CD4-positive, alpha-beta T cell treated with Interleukin-1 beta for 1 hour (primary cell): ENCODE measurements at regions not wholly inside any gene's neighbourhood (a gene's known extent, or its start where the extent isn't known, plus 50 kb on each side); places are given as distances from the start of the nearest gene placed in this dataset.

Source experiments
- DNase-seq, 2 donors: peaks; one replicate each; pipeline ENCODE4 v3.0.0-alpha.2; 2020 to 2022

DNA sequence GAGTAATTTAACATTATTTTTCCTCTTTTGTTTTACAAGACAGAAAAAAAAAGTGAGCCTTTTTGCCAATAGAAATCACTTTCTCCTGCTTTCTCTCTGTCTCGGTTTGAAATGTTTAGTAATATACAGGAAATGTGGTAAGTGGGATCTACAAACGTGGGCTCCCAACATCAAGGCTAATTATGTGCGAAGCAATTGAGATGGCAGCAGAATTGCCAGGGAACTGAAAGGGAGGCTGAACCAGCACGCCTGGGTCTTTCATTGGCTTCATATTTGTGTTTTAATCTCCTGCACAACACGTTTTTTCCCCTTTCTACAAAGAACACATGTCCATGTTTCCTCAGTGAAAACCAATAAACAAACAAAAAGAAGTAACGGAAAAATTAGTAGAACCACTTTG, 743.9 kb upstream of the SOX9 start:
- DNase-seq: no peak

DNA sequence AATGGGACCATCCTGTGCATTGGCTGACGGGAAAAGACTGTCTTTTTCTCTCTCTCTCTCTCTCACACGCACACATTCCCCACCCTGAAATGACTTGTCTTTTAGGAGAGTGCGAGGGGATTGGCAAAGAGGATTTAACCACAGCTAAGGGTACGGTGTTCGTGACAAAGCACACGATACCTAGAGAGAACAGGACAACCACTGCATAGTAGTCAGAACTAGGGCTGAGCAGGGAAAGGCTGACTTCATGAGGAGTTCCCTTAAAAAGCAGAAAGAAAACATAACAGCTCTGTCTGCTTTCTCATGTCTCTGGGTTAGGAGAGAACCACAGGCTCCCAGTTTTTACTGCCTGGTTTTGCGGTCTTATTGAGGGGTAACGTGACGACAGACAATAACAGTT, 742.8 kb upstream of the SOX9 start:
- no peak for DNase-seq

DNA sequence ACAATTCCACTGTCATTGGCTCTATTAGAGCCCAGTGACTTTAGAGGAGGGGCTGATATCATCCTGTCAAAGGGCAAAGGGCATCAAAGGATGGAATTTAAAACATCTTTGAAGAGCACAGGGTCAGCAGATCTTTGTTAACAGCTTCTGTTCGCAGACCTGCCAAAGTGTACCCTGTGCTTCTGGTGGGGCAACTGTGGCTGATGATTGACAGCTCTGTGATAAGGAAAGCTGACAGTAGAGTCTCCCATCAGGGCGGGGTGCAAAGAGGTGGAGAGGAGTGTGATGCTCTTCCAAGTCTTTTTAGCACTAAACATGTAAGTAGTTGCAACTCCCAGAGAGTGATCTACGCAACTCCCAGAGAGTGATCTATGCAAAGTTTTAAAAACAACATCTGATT, 742.1 kb upstream of the SOX9 start:
- DNase-seq: no peak

DNA sequence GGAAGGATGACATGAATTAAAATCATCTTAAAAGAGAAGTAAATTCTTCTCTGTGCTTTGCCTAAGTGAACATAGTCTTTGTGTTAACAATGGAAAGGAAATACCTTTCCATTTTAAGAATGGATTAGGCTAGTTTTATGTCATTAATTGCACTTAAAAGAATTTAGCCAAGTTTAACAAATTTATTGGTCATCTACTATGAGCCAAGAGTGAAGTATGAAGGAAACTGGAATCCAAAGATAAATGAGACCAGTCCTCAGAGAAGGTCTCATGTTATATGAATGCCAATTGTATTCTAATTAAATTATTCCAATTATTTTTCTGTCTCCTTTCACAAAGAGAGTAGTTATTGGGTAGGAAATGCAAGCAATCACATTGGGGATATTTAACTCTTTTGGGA, 741.3 kb upstream of the SOX9 start:
- DNase-seq: no peak

DNA sequence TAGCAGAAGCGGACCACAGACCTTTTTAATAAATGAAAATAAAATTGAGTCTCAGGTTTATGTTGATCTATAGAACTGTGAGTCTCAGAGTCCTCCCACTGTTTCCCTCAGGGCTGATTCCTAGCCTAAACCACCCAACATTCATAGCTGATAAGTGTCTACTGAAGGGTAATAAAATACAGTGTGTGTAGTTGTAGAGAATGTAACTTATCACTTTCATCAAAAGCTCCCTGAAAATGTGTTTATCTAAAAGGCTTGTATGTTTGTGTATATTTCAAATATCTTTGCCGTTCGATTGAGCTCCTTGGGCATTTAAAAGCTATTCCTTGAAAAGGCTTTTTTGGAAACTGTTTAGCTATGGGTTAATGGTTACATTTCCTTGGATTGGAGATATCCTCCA, 740.3 kb upstream of the SOX9 start:
- no peak for DNase-seq

DNA sequence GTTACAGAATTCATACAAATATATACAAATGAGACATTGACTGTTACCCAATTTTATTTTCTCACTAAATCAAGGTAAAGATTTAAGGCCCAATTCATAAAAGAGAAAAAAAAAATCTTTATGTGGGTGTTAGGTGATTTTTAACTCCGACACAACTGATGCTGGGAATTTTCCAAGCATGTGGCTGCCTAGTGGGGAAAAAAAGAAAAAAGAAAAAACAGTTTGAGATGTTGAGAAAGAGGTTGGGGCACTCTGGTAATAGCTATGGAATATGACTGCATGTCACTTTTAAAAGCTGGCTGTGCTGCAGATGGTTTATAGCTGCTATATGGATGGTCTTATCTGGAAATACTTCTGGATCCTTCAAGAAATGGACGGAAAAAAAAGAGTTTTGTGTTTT, 739.9 kb upstream of the SOX9 start:
- no peak for DNase-seq

DNA sequence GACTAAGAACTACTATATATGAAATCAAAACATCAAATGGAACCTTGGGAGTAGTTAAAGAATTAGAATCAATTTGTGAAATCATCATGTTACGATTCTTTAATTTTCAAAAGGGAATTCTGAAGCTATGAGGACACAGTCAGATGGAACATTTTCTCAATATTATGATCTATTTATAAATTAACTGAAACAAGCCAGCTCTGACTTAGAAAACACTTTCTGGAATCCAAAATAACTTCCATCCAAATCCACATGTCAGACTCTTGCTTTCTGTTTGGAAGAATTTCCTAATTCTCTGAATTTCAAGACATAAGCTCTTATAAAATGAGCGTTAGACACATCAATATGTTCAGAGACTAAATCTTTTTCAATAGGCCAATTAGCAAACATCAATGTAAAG, 737.7 kb upstream of the SOX9 start:
- no peak for DNase-seq

DNA sequence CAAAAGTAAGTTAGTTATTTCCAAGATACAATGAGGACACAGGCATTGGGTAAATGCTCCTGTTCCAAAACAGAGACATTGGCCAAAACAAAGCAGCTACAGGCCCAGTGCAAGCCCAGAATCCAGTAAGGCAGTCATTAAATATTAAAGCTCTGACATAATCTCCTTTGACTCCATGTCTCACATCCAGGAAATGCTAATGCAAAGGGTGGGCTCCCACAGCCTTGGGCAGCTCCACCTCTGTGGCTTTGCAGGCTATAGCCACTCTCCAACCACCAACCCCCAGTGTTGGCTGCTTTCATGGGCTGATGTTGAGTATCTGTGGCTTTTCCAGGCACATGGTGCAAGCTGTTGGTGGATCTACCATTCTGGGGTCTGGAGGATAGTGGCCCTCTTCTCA, 733.4 kb upstream of the SOX9 start:
- no peak for DNase-seq

DNA sequence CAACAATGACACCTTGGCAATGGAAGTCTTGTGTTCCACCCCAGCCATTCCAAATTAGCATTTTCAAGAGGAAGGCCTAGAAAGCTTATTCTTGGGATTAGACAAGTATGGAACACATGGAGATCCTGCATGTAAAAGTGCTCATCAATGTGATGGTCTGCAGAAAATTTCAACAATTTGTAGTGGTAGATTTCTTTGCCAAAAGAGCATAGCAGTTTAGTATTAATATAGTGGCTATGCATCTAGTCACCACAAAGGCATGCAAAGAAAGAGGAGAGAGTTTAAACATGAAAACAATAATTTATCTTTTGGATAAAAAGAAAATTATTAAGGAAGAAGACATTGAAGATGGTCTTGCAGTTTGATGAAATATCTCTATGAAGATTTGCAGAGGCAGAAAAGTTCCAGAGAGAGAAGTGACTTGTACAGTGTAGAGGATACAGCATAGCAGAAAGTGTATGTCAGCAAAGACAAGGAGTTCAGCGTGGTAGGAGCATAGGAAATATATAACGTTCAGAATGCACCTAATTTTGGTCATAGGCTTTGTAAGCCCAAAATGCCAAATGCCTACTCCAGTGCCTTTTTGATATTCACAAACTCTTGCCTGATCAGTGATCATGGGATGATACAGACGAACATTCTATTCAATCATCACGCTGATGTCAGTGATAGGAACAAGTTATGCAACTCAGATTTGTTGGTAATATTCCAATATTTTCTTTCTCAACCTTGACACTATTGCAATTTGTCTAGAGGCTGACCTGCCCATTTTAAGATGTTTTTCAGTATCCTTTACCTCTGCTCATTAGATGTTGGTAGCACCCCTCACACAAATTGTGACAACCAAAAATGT, 727.9 kb upstream of the SOX9 start:
- DNase-seq: no peak

DNA sequence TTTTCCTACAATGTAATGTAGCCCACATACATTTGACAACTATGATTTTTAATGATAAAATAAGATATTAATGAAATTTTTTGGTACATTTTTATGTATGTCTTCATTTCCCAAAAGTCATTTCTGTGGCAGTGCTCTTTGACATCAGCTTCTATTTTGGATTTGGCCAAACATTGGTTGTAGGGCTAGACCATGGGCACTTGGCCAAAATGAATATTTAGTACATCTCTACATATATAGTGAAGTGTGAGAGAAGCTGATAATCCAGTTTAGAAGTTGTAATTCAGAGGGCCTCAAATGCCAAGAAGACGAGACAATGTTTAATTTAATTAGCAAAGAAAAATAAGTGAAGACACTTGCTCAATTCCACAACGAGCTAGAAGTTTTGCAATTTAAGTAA, 724.9 kb upstream of the SOX9 start:
- DNase-seq: no peak

DNA sequence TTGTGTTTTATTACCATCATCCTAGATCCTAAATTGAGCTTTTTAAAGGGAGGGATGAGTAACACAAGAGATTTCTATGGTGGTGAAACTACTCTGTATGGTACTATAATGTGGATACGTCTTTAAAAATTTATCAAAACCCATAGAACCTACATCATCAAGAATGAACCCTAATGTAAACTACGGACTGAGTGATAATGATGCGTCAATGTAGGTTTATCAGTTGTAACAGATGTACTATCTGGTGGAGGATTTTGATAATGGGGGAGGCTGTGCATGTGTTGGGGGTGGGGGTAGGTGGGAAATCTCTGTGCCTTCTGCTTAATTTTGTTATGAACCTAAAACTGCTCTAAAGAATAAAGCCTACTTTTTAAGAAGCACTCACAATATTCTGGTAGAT, 724.1 kb upstream of the SOX9 start:
- DNase-seq: no peak

DNA sequence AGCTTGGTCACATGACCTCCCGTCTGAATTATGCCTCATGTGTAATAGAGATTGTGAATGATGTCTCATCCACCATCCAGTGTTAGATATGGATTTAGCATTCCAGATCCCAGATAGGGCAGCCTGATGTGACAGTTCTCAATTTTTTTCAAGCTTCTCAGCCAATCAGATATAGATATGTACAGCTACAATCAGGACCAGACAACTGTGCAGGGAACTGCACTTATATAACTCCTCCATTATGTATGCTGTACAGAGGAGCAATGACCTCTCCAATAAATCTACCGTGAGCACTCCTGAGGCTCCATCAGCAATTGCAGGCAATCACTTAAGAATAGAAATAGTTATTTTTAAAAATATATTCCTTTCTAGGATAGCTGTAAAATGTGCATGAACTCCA, 722.8 kb upstream of the SOX9 start:
- no peak for DNase-seq

DNA sequence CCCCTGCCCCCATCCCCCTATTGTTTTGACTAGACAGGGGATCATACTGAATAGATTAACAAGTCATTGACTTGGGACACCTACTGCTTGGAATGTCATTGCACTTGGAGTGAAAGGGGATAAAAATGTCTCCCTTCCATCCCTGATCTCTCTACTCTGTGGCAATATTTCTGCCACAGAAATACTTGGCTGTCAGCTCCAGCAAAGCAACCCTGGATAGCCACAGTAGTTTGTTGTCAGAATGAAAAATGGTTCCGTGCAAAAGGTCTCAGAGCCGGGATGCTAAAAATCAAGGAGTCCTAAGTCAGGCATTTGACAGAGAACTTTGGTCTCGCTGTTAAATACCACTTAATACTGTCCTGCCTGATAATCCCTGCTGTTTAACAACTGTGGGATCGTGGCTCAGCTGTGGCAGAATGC, 722.0 kb upstream of the SOX9 start:
- no peak for DNase-seq

DNA sequence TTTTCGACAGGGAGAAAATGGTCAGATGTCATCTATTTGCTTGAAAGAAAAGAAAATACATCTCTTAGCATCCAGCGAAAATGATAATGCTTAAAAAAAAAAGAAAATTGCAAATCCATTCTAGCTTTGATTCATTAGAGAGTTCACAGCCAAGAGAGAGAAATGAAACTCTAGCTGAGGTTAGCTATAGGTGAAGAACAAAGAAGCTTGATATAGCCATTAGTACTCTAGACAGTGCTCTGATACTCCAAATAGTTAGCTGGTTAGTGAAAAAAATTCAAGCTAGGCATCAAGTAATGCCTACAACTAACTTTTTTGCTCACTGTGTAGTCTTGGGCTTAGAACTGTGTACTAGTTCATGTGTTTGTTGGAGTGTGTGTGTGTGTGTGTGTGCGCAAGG, 721.6 kb upstream of the SOX9 start:
- DNase-seq: no peak

DNA sequence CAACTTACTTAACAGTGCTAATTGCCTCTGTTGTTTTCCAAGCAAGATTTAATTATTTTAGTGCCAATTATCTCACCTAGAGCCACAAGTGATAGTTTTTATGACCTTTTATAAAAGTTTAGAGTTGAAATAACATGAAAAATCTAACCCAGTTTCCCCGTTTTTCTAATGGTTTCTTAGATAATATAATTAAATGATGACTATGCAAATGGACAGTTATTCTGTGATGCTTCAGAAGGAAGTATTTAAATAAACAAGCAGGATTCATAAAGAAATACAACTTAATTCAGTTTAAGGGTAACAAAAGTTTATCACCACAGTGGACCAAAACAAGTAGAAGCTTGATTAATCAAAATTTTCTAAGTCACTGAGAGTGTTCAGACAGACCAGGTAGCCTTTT, 721.2 kb upstream of the SOX9 start:
- no peak for DNase-seq

DNA sequence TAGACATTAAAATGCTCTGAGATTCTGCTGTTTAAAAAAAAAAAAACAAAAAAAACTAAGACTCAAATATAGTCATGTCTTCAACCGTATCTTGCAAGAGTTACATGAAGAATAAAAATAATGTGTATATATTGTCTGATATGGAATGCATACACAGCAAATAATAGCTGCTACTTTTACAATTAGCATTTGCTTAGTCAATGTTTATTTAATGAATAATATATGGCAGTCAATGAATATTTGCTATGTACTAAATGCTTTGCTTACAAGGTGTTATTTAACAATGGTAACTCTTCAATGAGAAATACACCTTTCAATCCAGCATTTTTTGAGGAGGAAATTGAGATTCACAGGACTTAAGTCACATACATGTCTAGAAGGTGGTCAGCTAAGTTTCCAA, 718.8 kb upstream of the SOX9 start:
- DNase-seq: no peak

DNA sequence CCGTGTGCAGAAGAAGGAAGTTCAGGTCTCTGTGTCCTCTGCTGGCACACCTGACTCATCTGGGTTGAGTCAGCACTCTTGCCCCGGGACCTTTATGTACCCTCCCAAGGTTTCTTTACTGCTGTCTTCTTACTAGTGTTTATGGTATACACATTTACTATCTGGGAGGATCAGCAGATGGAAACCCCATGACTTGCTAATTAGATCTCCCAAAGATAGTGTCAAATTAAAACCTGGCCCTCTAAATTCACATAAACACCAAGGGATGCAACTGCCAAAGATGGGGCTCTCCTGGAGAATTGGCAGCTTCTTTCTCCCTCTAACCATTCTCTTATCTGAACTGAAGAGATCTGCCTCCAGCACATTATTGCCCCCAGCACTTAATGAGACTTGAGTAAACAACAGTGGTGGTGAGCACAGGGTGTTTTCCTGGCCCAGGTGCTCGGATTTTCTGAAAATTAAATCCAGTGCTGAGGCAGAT, 718.1 kb upstream of the SOX9 start:
- no peak for DNase-seq

DNA sequence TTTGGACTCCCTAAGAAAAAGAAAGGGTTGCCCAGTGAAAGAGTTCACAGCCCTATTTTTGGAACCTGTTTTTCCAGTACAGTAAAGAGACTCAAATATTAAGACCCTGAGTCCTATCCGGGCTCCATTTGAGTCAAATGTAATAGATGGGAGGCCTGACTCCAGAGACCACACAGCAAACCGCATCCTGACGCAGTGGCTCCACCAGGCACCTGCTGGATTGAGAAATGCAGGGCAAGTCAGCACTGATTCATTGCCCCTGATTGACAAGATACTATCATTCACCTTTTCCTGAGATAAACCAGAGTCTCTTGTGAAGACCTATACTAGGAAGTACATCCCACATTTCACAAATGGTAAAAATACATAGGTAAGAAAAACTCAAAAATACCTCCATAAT, 715.7 kb upstream of the SOX9 start:
- DNase-seq: no peak

DNA sequence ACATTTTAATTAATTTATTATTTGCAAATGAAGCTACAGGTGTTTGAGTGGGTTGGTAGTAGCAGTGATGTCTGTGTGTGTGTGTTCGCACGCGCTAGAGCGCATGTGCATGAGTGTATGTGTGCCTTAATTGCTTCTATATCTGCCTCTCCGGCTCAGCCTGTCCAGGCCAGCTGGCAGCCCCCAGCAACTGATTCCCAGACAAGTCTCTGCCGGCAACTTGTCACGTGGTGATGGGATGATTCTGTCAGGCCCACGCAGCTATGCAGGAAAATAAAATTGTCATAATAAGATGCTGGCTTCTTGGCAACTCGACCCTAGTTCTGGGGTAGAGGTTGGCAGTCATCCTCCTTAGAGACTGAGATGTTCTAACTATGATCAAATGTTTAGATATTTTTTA, 712.8 kb upstream of the SOX9 start:
- no peak for DNase-seq

DNA sequence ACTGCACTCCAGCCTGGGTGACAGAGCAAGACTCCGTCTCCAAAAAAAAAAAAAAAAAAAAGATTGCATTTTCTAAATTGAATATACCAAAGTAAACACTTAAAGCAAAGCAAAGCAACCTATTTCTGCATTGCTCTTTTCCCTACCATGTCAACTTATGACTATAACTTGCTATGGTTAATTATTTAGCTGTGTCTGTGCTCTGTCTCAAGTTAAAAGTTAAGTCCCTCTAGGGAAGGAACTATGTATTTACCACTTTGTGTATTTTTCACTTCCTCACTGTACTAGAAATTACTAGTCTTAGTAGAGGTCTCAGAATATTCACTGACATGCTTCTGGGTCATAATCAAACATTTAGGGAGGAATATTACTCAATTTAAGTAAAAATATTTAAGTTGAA, 711.7 kb upstream of the SOX9 start:
- no peak for DNase-seq

DNA sequence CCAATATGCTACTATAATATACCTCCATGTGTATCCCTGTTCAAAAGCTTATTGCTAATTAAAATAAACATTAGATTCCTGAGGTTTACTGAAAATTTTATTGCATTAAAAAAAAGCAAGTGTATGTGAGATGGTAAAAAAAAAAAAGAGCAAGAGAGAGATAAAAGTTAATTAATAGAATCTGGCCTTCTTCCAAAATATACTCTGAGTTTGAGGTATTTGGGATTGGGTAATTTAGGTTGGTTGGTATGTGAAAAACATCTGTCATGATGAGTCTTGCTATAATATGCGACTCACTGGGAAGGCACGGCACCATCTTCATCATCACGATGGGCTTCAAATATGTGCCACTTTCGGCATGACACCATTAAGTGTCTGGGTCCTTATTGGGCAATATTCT, 711.1 kb upstream of the SOX9 start:
- DNase-seq: no peak

DNA sequence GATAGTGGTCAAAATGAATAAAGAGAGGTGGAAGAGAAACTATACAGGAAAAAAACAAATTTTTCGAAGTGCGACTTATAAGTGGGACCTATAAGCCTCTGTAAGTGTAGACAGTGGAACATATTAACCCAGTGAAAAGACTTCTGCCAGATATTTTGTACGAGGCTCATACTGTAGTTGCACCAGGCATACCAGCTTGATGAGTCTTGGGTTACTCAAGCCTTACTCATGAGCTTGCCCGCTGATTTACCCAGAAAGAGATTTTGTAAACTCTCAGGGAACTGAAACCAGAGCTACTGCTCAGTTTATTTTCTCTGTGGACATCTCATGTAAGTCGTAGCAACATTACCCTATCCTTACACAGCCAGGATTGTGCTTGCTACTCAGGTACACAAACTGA, 708.0 kb upstream of the SOX9 start:
- no peak for DNase-seq

DNA sequence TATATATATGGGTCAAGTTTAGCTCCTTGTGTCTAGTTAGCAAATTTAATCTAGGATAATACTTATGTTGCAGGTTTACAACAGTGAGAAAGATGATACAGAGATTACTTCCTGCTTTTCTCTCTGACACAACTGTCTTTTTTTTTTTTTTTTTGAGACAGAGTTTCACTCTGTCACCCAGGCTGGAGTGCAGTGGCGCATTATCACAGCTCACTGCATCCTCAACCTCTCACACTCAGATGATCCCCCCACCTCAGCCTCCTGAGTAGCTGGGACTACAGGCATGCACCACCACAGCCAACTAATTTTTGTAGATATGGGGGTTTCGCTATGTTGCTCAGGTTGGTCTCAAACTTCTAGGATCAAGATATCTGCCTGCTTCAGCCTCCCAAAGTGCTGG, 706.9 kb upstream of the SOX9 start:
- no peak for DNase-seq

DNA sequence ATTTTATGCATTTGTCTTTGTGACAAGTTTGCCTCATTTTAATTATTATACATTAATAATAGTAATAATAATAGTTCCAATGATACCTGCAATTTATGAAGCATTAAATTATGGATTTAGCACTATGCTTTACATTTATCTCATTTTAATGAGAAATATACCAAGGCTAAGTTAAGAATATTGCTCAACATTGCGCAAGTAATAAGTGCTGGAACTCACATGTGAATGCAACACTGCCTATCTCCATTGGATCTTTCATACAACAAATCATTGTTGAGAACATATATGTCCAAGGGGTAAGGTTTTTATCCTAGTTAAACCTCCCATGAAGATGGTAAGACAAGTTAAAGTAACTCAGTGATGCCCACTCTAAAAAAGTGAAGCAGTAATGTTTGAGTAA, 703.7 kb upstream of the SOX9 start:
- no peak for DNase-seq

DNA sequence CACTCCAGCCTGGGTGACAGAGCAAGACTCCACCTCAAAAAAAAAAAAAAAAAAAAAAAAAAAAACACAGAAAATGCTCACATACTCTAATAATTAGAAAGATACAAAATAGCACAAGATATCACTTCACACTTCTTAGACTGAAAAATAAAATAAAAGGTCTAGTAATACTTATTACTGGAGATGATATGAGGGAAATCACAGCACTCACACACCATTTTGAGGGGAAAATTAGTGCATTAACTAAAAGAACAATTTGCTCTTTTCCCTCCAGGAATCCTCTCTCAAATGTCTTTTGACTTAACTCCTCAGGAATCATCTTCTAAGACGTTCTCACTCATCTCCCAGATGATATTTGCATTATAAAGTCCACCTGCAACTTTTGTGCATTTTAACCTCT, 697.9 kb upstream of the SOX9 start:
- no peak for DNase-seq
